D721Med (cell line): ENCODE measurements at regions not wholly inside any gene's neighbourhood (a gene's known extent, or its start where the extent isn't known, plus 50 kb on each side); places are given as distances from the start of the nearest gene placed in this dataset.

ENCODE experiments used
- DNase-seq: peaks from one replicate; pipeline ENCODE4 v3.0.0; 2011; ENCODE audit warnings: low spot score; ENCODE audit not compliant: insufficient read length
- FAIRE-seq: peaks from 2 replicates; lab custom pipeline; 2011; peaks lifted over from hg19 to GRCh38; lab: Jason Lieb, UNC
- CTCF ChIP-seq: IDR thresholded peaks from 2 replicates; pipeline ENCODE4 v1.5.1; 2012; ENCODE audit warnings: mild to moderate bottlenecking, control low read depth; ENCODE audit not compliant: insufficient read depth; ENCODE audit errors: missing control alignments

GRCh38 chr17:71315568-71315967 is 805.3 kb upstream of the SOX9 start:
- DNase-seq = no peak
- no peak for FAIRE-seq
- TF ChIP-seq CTCF = no peak

GRCh38 chr17:71316176-71316897 is 804.5 kb upstream of the SOX9 start:
- DNase-seq (no peak), FAIRE-seq (no peak)
- no peak for TF ChIP-seq CTCF

- TF ChIP-seq CTCF = no peak
- FAIRE-seq (no peak), DNase-seq (no peak)
Observed at GRCh38 chr17:71320009-71320796, 800.6 kb upstream of the SOX9 start.

- TF ChIP-seq CTCF = no peak
- no peak for FAIRE-seq
- no peak for DNase-seq
Observed at GRCh38 chr17:71325117-71325516, 795.7 kb upstream of the SOX9 start.

GRCh38 chr17:71325886-71326285 is 794.9 kb upstream of the SOX9 start:
- DNase-seq (no peak), FAIRE-seq (no peak)
- no peak for TF ChIP-seq CTCF

GRCh38 chr17:71327376-71328059 is 793.3 kb upstream of the SOX9 start:
- FAIRE-seq = no peak
- DNase-seq = no peak
- no peak for TF ChIP-seq CTCF
